NCI-H82 treated with DMSO at 0.1 percent for 48 hours (cell line): ENCODE measurements at regions not wholly inside any gene's neighbourhood (a gene's known extent, or its start where the extent isn't known, plus 50 kb on each side); places are given as distances from the start of the nearest gene placed in this dataset.

Experiments used
- DNase-seq: peaks from one replicate; lab custom pipeline; 2025; ENCODE audit not compliant: unreplicated experiment; lab: John Stamatoyannopoulos, UW

- no peak for DNase-seq
Measured at GRCh38 chr2:165033402-165033801, 78.1 kb upstream of the SLC38A11 start.

DNA sequence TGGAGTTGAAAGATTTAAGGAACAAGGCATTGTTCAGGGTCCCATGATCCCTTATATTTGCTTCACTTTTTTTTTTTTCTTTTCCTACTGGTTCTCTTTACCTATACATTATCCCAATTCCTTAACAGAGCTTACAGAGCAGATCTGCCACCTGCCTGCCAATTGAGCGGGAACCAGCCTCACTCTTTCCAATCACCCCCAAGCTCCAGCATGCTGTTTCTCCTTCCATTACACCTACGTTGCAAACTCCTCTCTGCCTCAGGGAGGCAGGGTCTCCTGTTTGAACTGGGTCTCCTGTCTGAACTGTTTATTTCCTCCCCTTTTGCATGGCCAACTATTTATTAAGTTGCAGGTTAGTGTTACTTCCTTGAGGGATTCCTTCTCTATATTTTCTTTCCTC is 77.2 kb upstream of the SLC38A11 start:
- DNase-seq = no peak

GRCh38 chr2:165024199-165024598 is 68.9 kb upstream of the SLC38A11 start:
- no peak for DNase-seq

DNA sequence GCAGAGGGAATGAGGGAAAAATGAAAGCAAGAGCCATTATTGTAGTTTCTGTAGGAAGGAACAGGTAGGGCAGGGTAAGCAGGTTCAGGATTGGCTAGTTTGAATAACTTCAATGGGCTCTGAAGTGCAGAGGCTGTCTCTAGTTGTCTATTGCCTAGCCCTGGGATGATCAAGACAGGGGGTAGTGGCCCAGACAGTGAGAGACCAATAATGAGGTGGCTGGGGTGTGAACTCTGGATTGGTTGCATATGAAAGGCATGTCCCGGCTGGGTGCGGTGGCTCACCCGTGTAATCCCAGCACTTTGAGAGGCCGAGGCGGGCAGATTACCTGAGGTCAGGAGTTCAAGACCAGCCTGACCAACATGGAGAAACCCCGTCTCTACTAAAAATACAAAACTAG is 67.5 kb upstream of the SLC38A11 start:
- no peak for DNase-seq

DNA sequence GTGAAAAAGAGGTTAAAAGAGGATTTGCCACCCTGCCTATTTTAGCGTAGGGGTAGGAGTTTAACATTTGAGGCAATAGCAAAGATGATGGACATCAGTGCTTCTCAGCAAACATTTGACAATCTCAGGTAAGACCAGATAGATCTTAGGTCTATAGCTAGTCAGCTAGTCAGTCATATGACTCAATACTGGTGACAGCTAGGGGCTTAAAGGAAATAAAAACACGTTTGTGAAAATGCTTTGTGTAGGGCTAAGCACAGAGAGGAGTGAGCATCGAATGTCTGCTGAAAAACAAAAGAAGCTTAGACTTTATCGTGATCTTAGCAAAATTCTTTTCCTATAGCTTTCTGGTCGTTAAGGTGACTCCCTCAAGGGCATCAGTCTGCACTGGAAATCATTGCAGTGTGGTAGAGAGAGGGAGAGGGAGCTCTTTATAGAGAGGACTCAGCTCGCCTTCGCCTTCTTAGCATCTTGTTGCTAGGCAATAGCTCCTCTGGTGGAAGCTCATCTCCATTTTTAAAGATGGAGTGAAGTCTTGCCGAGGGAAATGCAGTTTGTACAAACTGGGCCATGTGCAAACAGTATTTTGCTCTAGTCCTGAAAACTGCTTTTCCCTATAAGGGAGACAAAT is 62.8 kb upstream of the SLC38A11 start:
- DNase-seq = no peak

DNA sequence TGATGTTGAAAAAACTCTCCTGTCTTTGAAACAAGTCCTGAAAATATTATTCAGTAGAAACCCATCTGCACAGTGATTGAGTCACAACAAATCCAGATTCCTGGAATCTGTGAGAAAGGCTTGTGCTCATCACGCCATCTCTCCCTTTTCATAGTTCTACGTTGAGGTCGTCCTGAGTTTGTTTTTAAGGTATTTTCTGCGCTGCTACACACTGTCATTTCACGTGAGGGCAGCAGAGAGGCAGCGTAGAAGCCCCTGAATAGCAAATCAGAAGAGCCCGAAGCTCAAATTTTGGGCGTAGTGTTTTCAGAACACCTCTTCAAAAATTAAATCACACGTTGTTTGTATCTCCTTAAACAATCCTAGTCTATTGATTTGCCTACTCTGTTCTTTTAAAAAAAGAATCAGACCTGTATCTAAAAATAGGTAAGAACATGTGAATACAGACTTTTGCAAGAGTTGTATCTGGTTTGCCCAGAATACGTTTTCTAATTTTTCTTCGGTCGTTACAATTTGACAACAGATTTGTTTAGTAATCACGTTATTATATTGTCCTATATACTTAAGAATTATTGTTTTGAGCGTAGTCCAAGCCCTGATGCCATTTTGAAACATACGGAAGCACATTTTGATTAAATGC is 61.6 kb upstream of the SLC38A11 start:
- peak; percentile 45 for DNase-seq

- peak; percentile 56 for DNase-seq
Measured at GRCh38 chr2:165015052-165015642, 59.8 kb upstream of the SLC38A11 start.

GRCh38 chr2:165013944-165014619 is 58.8 kb upstream of the SLC38A11 start:
- no peak for DNase-seq

DNA sequence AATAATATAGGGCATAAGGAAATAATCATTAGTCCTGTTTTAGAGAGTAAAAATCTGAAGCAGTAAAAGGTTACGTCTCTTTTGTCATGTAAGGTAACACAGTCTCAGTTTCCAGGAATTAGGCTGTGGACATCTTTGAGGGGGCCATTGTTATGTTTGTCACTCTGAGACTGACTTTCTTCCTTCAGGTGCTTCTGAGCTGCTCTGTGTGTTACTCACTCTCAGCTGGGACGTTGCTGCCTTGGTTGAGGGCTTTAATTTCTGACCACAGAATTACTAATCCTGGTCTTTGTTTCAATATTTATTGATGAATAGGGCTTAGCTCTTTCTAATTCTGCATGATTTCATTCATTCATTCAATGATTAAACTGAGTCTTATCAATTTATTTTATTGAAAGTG is 55.9 kb upstream of the SLC38A11 start:
- no peak for DNase-seq

GRCh38 chr2:165010556-165010955 is 55.2 kb upstream of the SLC38A11 start:
- no peak for DNase-seq

DNA sequence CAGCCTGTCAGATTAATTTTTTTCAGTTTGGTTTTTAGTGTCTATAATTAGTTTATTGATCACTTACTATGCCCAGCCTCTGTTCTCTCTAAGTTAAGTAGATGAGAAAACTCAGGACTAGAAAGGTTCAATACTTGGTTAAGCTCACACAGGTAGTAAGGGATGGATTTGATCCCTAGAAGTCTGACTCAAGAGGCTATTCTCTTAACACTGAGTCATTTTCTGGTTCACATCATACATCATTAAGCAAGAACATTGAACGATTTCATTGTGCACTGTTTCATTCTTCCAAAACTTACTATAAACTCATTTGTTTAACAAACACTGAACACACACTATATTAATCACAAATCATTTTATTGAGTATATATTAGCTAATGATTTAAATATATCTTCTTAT is 54.1 kb upstream of the SLC38A11 start:
- DNase-seq = no peak

DNA sequence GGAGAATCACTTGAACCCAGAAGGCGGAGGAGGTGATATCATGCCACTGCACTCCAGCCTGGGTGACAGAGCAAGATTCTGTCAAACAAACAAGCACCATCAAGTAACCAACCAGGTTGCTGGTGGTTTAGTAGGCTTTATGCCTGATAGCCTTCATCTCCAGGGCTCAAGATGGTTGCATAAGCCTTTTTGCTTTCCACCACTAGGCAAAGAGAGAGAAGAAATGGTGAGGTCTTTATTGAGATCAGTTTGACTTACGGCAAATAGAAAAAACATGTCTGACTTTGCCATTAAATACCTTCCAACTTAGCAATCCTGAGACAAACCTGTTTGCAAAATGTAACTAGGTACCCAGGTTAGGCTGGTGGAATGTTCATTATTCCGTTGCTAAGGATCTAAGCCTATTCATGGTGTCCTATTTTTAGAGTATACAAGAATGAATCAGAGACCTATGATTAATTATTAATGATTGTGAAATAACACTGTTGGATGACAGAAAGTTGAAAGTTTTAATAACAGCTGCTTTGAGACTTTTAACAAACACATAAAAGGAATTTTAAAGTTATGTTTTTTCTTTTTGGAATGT is 53.5 kb upstream of the SLC38A11 start:
- no peak for DNase-seq

DNA sequence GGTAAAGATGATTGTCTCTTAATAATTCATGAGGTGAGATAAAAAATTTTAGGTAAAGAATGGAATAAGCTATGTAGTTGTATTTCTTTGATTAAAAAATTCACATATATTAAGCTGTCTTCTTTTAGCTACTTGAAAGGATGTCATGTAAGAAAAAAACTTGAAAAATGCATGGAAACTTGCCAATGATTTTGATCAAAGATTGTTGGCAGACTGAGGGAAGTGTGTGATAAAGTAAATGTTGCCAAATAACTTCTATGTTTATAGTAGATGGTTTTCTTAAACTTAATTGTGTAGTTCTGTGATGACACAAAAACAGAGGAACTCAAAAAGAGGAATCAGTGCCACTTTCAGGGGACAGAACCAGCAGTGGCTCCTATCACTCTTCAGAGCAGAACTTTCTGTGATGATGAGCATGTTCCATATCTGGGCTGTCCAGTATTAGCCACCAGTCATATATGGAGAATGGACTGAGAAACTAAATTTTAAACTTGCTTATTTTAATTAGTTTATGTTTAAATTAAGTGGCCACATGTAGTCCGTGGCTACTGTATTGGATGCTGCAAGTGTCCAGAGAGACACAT is 51.9 kb upstream of the SLC38A11 start:
- no peak for DNase-seq
